AG04449 (cell line): ENCODE measurements at regions not wholly inside any gene's neighbourhood (a gene's known extent, or its start where the extent isn't known, plus 50 kb on each side); places are given as distances from the start of the nearest gene placed in this dataset.

Experiments used
- CTCF ChIA-PET: fragments of 350-600 bp; formaldehyde crosslinking; extraction: SDS; loops from one replicate; lab custom pipeline; 2021; ENCODE audit warnings: antibody characterized with exemption; lab: Yijun Ruan, JAX
- POLR2A ChIA-PET: fragments of 400-600, 350-600 bp; formaldehyde crosslinking; extraction: SDS; loops from one replicate; lab custom pipeline; 2020; ENCODE audit warnings: antibody characterized with exemption, inconsistent platforms; lab: Yijun Ruan, JAX
- DNase-seq: peaks from one replicate; pipeline ENCODE4 v3.0.0-alpha.2; 2010; ENCODE audit warnings: low read depth, low spot score
- H3K4me3 ChIP-seq: 2 replicates; pipeline ENCODE4 v1.5.1; 2011; ENCODE audit warnings: low read depth, mild to moderate bottlenecking, control low read depth, low read length
- CTCF ChIP-seq: IDR thresholded peaks from one replicate; pipeline ENCODE4 v1.5.1; 2011; ENCODE audit warnings: mild to moderate bottlenecking, moderate library complexity, low read length, control low read depth, inconsistent platforms; ENCODE audit not compliant: insufficient read depth; ENCODE audit errors: missing control alignments

GRCh38 chr15:66905954-66906353, 159.4 kb upstream of the SMAD3 start:
- CTCF ChIA-PET: interaction anchor here (1.8 kb wide), 1 partner anchor 11 kb away, joined by 8 read pairs; no protein-coding TSS in a partner anchor
- DNase-seq: no peak
- TF ChIP-seq CTCF: no peak
- no peak overlapping the region for H3K4me3 ChIP-seq
- POLR2A ChIA-PET: no interaction called here

- CTCF ChIA-PET: interaction anchor here (1.1 to 1.4 kb wide), 2 partner anchors 10 to 11 kb away, joined by 3 to 4 read pairs; no protein-coding TSS in a partner anchor
- POLR2A ChIA-PET: no interaction called here
- DNase-seq: no peak
- TF ChIP-seq CTCF: no peak
- no peak overlapping the region for H3K4me3 ChIP-seq
These were observed 158.5 kb upstream of the SMAD3 start for GRCh38 chr15:66906668-66907614.

GRCh38 chr15:66907826-66908743, 157.3 kb upstream of the SMAD3 start:
- DNase-seq: no peak
- no peak overlapping the region for H3K4me3 ChIP-seq
- CTCF ChIA-PET: interaction anchor here (0.8 to 2.0 kb wide), 5 partner anchors 9 to 45 kb away, joined by 3 to 7 read pairs (median 4); no protein-coding TSS in a partner anchor
- POLR2A ChIA-PET: no interaction called here
- no peak for TF ChIP-seq CTCF

- no peak for TF ChIP-seq CTCF
- POLR2A ChIA-PET: no interaction called here
- CTCF ChIA-PET: interaction anchor here (0.8 to 2.0 kb wide), 3 partner anchors 11 to 46 kb away, joined by 4 to 7 read pairs (median 4); no protein-coding TSS in a partner anchor
- no peak for DNase-seq
- no peak overlapping the region for H3K4me3 ChIP-seq
These were observed 156.7 kb upstream of the SMAD3 start for GRCh38 chr15:66908744-66909095.

- no peak for TF ChIP-seq CTCF
- DNase-seq: no peak
- CTCF ChIA-PET: interaction anchor here (2.0 kb wide), 1 partner anchor 10 kb away, joined by 7 read pairs; no protein-coding TSS in a partner anchor
- POLR2A ChIA-PET: no interaction called here
- no peak overlapping the region for H3K4me3 ChIP-seq
These were observed 156.0 kb upstream of the SMAD3 start for GRCh38 chr15:66909381-66909890.
